D721Med (cell line): ENCODE measurements at regions not wholly inside any gene's neighbourhood (a gene's known extent, or its start where the extent isn't known, plus 50 kb on each side); places are given as distances from the start of the nearest gene placed in this dataset.

ENCODE experiments used
- DNase-seq: peaks from one replicate; pipeline ENCODE4 v3.0.0; 2011; ENCODE audit warnings: low spot score; ENCODE audit not compliant: insufficient read length
- FAIRE-seq: peaks from 2 replicates; lab custom pipeline; 2011; peaks lifted over from hg19 to GRCh38; lab: Jason Lieb, UNC
- TF ChIP-seq, protein P1 (sequence below): IDR thresholded peaks from 2 replicates; pipeline ENCODE4 v1.5.1; 2012; ENCODE audit warnings: mild to moderate bottlenecking, control low read depth; ENCODE audit not compliant: insufficient read depth; ENCODE audit errors: missing control alignments

DNA sequence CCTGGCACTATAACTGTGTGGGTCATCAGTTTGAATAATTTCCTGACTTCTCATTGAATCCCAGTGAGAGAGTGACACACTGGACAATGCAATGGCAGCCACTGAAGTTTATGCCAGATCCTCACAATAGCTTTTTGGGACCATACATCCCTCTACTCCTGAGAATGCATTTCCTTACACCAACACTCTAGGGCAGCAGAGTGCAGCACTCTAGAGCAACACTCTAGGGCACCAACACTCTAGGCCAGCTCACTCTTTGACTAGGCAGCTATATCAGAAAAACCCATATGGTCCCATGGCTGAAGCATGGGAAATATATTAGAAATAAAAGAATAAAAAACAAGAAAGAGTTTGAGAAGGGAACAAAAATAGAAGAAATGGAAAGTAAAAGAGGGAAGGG, 309.2 kb downstream of the MAP2K6 start:
- DNase-seq = no peak
- TF ChIP-seq, protein P1, sequence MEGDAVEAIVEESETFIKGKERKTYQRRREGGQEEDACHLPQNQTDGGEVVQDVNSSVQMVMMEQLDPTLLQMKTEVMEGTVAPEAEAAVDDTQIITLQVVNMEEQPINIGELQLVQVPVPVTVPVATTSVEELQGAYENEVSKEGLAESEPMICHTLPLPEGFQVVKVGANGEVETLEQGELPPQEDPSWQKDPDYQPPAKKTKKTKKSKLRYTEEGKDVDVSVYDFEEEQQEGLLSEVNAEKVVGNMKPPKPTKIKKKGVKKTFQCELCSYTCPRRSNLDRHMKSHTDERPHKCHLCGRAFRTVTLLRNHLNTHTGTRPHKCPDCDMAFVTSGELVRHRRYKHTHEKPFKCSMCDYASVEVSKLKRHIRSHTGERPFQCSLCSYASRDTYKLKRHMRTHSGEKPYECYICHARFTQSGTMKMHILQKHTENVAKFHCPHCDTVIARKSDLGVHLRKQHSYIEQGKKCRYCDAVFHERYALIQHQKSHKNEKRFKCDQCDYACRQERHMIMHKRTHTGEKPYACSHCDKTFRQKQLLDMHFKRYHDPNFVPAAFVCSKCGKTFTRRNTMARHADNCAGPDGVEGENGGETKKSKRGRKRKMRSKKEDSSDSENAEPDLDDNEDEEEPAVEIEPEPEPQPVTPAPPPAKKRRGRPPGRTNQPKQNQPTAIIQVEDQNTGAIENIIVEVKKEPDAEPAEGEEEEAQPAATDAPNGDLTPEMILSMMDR = no peak
- no peak for FAIRE-seq

DNA sequence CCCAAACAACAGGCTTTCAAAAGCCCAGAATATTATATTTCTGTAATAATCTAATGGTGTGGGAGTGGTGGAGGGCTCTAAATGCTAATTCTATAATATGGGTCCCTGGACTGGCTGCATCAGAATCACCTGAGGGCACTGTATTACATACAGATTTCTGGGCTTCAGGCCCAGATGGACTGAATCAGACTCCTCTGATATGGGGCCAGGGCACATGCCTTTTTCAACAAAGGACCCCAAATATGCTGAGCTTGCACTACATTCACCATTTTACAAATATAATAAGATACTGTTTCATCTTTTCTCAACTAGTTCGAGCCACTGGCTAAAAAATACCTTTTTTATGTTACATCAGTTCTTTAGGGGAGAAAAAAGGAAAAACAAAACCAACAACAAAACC, 309.7 kb downstream of the MAP2K6 start:
- TF ChIP-seq, protein P1 = no peak

DNA sequence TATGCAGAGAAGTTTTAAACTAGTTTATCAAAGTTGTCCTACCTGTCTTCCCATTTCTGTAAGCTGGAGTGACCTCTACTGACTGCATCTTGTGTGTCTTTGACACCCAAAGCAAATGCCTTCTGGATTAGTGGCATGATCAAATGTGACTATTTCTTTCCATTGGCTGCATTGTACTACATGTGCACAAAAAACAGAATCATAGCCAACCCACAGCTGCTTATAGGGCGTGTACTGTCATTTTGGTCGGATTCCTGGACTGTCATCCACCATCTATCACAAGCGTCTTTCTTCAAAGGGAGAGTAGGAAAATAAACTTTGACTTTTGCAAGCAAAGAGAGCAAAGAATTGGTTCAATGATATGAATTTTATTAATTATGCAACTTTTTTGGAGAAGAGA, 310.6 kb downstream of the MAP2K6 start:
- TF ChIP-seq, protein P1 = no peak
- DNase-seq = no peak
- no peak for FAIRE-seq

More for the DNA sequence above, 309.7 kb downstream of the MAP2K6 start:
- FAIRE-seq = no peak
- DNase-seq = no peak

DNA sequence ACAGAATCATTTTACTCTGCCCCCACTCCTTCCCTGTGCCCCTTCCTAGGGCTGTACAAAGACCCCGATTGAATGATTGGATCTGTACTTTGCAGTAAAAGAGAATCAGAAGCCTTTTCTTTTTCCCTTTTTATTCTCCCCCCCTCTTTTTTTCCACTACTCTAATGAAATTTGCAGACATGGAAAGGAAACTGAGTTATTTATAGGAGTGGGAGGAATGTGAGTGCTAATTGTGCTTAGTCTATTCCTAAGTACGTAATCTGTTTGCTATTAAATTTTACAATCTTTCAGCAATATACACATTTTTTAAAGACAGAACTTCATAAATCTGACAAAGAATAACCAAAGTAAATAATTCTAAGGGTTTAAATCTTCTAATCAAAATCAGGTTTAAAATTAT, 314.3 kb downstream of the MAP2K6 start:
- DNase-seq (no peak), FAIRE-seq (no peak)
- TF ChIP-seq, protein P1 = no peak

DNA sequence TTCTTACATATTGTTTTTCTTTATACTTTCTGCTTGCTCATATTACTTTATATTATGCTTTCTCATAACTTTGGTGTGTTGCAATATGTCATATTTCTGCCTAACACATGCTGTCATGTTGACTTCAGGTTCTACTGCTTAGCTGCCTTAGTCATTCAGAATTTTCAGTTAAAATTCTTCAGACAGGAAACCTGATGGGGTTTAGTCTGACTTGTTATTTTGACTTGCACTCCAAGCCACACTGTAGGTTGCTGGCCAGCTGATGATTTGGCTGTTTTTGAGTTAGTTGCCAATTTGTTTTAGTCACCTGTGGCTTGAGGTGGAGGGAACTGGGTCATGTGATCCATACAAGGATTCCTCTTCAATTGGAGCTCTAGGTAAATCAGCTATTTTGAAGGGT, 315.4 kb downstream of the MAP2K6 start:
- DNase-seq (no peak), FAIRE-seq (no peak)
- TF ChIP-seq, protein P1 = no peak

DNA sequence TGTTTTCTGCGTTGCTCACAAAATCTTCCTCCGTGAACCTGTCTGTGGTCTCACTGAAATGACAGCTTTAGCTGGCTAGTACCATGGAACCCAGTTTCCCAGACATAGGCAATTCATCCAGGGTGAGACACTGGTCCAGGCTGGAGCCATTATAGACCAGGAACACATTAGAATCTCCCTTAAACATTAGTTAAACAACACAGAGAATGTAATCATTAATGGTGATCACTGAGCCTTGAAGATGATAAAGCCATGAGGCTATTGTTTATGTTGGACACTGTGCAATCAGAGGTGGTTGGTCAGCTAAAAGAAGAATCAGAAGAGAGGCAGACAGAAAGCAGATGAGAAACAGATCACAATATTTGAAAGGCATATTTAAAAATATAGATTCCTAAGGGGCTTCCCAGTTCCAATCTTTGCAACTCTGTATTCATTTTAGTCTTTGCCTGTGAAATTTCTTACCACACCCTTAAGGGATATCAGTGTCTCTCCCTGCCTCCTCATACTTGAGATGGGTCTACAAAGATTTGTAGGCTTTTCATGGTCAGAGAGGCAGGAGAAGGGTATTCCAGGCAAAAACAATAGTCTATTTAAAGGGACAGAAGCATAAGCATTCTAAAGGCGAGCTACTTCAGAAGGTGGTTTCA, 317.9 kb downstream of the MAP2K6 start:
- FAIRE-seq = no peak
- TF ChIP-seq, protein P1 = no peak
- DNase-seq = no peak

DNA sequence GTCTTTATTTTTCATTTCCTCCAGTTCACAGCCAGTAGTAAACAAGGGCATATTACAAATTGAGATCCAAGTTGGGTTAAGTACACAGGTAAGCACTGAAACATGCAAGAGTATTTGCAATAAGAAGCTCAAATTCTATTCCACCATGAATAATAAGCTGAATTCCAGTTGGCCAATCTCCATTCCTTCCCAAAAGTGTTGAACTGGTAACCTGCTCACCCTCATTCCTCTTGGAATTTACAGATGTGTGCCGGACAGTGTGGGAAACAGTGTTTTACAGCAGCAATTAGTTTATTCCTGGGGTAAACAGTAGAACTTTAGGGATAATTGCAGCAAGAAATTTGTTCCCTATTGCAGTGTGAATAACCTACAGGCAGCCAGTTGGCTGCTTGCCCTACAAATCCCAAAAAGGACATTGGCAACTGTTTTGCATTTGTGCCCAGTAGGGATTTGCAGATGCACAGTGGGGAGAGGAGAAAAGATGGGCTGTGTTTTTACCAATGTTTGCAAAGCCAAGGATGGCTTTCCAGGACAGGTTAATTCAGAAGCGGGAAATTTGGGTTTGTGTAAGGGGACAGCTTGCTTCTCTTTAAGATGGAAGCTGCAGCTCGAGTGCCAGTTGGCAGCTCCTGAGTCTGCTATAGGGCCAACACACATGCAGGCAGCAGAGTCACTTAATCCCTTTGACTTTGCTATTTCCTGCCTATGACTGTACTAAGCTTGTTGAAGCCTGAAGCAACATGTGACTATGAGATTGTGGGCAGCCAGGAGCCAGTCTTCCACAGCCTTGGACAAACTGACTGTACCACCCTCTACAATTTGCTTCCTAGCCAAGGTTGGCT, 318.9 kb downstream of the MAP2K6 start:
- no peak for FAIRE-seq
- DNase-seq = no peak
- TF ChIP-seq, protein P1 = no peak
